GM18909 (cell line): ENCODE measurements at regions not wholly inside any gene's neighbourhood (a gene's known extent, or its start where the extent isn't known, plus 50 kb on each side); places are given as distances from the start of the nearest gene placed in this dataset.
A peak's percentile ranks its signal among the peaks of the same experiment; 100 is the strongest.
"Not testable (repeated sequence)": the region's sequence is repeated elsewhere in the genome, so short reads cannot be mapped to it uniquely, and the experiment has no call there.

Experiments used
- ATAC-seq: cut with Tn5 transposase; IDR thresholded peaks from one replicate; pipeline ENCODE4 v1.9.1; 2021; ENCODE audit warnings: mild to moderate bottlenecking; ENCODE audit not compliant: unreplicated experiment, poor library complexity

GRCh38 chr11:82233201-82233600 is 500.5 kb downstream of the FAM181B start:
- no peak for ATAC-seq

GRCh38 chr11:82229341-82229740 is 504.3 kb downstream of the FAM181B start:
- peak; percentile 69 for ATAC-seq

GRCh38 chr11:82225930-82226329 is 507.7 kb downstream of the FAM181B start:
- no peak for ATAC-seq

GRCh38 chr11:82225502-82225901 is 508.2 kb downstream of the FAM181B start:
- ATAC-seq = no peak

- no peak for ATAC-seq
These were observed 516.6 kb downstream of the FAM181B start for GRCh38 chr11:82216927-82217570.

- no peak for ATAC-seq
These were observed 523.7 kb downstream of the FAM181B start for GRCh38 chr11:82210011-82210410.

GRCh38 chr11:82195283-82195682 is 538.4 kb downstream of the FAM181B start:
- ATAC-seq = no peak

GRCh38 chr11:82194521-82194920 is 539.1 kb downstream of the FAM181B start:
- no peak for ATAC-seq

- no peak for ATAC-seq
These were observed 542.0 kb downstream of the FAM181B start for GRCh38 chr11:82191695-82192094.

- ATAC-seq = no peak
These were observed 547.7 kb downstream of the FAM181B start for GRCh38 chr11:82185925-82186324.

GRCh38 chr11:82184966-82185365 is 548.7 kb downstream of the FAM181B start:
- ATAC-seq = no peak

- ATAC-seq = no peak
These were observed 550.3 kb downstream of the FAM181B start for GRCh38 chr11:82183346-82183745.

GRCh38 chr11:82182697-82183096 is 551.0 kb downstream of the FAM181B start:
- ATAC-seq = not testable (repeated sequence)

GRCh38 chr11:82181796-82182195 is 551.9 kb downstream of the FAM181B start:
- not testable (repeated sequence) for ATAC-seq

GRCh38 chr11:82176945-82177344 is 556.7 kb downstream of the FAM181B start:
- ATAC-seq = no peak

GRCh38 chr11:82176365-82176764 is 557.3 kb downstream of the FAM181B start:
- no peak for ATAC-seq

- ATAC-seq = no peak
These were observed 559.1 kb downstream of the FAM181B start for GRCh38 chr11:82174610-82175009.

- no peak for ATAC-seq
These were observed 586.9 kb downstream of the FAM181B start for GRCh38 chr11:82146789-82147188.

GRCh38 chr11:82118946-82119345 is 614.7 kb downstream of the FAM181B start:
- no peak for ATAC-seq

- ATAC-seq = no peak
These were observed 616.3 kb downstream of the FAM181B start for GRCh38 chr11:82117362-82117761.

GRCh38 chr11:82105331-82105998 is 628.2 kb downstream of the FAM181B start:
- no peak for ATAC-seq

GRCh38 chr11:82092904-82093303 is 640.8 kb downstream of the FAM181B start:
- ATAC-seq = no peak
